ENCODE measurements at regions not wholly inside any gene's neighbourhood (a gene's known extent, or its start where the extent isn't known, plus 50 kb on each side); places are given as distances from the start of the nearest gene placed in this dataset.

DNA sequence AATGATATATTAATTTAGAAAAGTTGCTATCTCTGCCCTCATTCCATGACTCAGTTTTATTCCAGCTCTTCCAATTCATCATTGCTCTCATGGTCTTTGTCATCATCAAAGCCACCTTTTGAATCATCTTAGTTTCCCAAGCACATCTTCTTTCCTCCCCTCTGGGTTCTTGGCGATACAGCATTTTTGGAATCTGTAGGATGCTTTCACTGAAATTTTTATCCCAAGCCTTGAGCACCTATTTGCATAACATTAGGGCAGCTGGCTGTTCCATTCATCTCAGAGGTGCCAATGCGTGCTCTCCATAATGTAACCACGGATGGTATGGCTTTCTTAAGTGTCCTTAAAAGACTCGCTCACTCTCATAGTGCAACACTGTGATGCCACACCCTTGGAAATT lies 100.4 kb downstream of the SNX5 start:
- TF ChIP-seq, protein P1, sequence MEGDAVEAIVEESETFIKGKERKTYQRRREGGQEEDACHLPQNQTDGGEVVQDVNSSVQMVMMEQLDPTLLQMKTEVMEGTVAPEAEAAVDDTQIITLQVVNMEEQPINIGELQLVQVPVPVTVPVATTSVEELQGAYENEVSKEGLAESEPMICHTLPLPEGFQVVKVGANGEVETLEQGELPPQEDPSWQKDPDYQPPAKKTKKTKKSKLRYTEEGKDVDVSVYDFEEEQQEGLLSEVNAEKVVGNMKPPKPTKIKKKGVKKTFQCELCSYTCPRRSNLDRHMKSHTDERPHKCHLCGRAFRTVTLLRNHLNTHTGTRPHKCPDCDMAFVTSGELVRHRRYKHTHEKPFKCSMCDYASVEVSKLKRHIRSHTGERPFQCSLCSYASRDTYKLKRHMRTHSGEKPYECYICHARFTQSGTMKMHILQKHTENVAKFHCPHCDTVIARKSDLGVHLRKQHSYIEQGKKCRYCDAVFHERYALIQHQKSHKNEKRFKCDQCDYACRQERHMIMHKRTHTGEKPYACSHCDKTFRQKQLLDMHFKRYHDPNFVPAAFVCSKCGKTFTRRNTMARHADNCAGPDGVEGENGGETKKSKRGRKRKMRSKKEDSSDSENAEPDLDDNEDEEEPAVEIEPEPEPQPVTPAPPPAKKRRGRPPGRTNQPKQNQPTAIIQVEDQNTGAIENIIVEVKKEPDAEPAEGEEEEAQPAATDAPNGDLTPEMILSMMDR (IDR thresholded peaks at IDR 0.05 in 2 of 3, conservative IDR thresholded peaks at IDR 0.05 in 1 of 3; ENCODE audit: borderline replicate concordance in 1 of 3, insufficient read depth in 1 of 3, low read depth in 2 of 3, low read length in 2 of 3), result no peak
- no peak for TF ChIP-seq POLR2AphosphoS5 (IDR thresholded peaks at IDR 0.05; ENCODE audit: low read depth, low read length)
- TF ChIP-seq, protein P2, sequence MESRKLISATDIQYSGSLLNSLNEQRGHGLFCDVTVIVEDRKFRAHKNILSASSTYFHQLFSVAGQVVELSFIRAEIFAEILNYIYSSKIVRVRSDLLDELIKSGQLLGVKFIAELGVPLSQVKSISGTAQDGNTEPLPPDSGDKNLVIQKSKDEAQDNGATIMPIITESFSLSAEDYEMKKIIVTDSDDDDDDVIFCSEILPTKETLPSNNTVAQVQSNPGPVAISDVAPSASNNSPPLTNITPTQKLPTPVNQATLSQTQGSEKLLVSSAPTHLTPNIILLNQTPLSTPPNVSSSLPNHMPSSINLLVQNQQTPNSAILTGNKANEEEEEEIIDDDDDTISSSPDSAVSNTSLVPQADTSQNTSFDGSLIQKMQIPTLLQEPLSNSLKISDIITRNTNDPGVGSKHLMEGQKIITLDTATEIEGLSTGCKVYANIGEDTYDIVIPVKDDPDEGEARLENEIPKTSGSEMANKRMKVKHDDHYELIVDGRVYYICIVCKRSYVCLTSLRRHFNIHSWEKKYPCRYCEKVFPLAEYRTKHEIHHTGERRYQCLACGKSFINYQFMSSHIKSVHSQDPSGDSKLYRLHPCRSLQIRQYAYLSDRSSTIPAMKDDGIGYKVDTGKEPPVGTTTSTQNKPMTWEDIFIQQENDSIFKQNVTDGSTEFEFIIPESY (IDR thresholded peaks at IDR 0.05; ENCODE audit: extremely low read depth, insufficient replicate concordance, low read length), result no peak
- no peak for TF ChIP-seq POLR2A (IDR thresholded peaks at IDR 0.05; ENCODE audit: borderline replicate concordance, extremely low read depth, insufficient read depth, insufficient read length)
- no peak for TF ChIP-seq RAD21 (IDR thresholded peaks at IDR 0.05; ENCODE audit: low read depth)

Measured in HCT116 (cell line).